Uterus (tissue), 3 donors: ENCODE measurements at regions not wholly inside any gene's neighbourhood (a gene's known extent, or its start where the extent isn't known, plus 50 kb on each side); places are given as distances from the start of the nearest gene placed in this dataset.

ENCODE experiments used
- DNase-seq, 2 donors: peaks; one replicate each; pipeline ENCODE4 v3.0.0-alpha.2; 2019 to 2020
- H3K27ac ChIP-seq, 2 donors: fragments of 200-600 bp; sonication (generic); 1 replicate in 1 of 2; 2 replicates in 1 of 2; pipeline ENCODE4 v1.5.1; 2016 to 2018
- H3K27me3 ChIP-seq, 2 donors: fragments of 200-600 bp; sonication (generic); one replicate each; pipeline ENCODE4 v1.5.1; 2018 to 2019; ENCODE audit warnings: control low read depth in 1 of 2
- H3K36me3 ChIP-seq, 2 donors: fragments of 200-600 bp; sonication (generic); one replicate each; pipeline ENCODE4 v1.5.1; 2019; ENCODE audit warnings: control low read depth in 1 of 2
- H3K4me1 ChIP-seq, 2 donors: fragments of 200-600 bp; sonication (generic); one replicate each; pipeline ENCODE4 v1.5.1; 2018 to 2019; ENCODE audit warnings: control low read depth in 1 of 2
- H3K4me3 ChIP-seq, 2 donors: fragments of 200-600 bp; sonication (generic); 1 replicate in 1 of 2; 2 replicates in 1 of 2; pipeline ENCODE4 v1.5.1; 2018 to 2019; ENCODE audit warnings: mild to moderate bottlenecking in 1 of 2
- H3K9me3 ChIP-seq, 2 donors: fragments of 200-600 bp; sonication (generic); one replicate each; pipeline ENCODE4 v1.5.1; 2019; ENCODE audit warnings: control low read depth in 1 of 2
- POLR2A ChIP-seq, 2 donors: fragments of 450-650 bp; IDR thresholded peaks; one replicate each; pipeline ENCODE4 v1.6.1; 2016; ENCODE audit warnings: antibody characterized with exemption in 2 of 2, mild to moderate bottlenecking in 1 of 2, moderate library complexity in 1 of 2
- intact Hi-C: fragments of 100-400 bp; cut with DNase I; formaldehyde crosslinking; loops from one replicate; pipeline ENCODE4 v1.15.1; 2023; ENCODE audit warnings: low total_unique reads
- TF ChIP-seq, protein P1 (sequence below), 4 experiments: fragments of 200-600 bp in 2 of 4; fragments of 450-650 bp in 2 of 4; sonication (generic) in 2 of 4; IDR thresholded peaks; one replicate each; pipeline ENCODE4 v1.5.1; 2016 to 2019; ENCODE audit warnings: antibody characterized with exemption in 4 of 4, mild to moderate bottlenecking in 2 of 4, moderate library complexity in 1 of 4
- donor health status: DM: yes; HTN: yes; CAD: no.

DNA sequence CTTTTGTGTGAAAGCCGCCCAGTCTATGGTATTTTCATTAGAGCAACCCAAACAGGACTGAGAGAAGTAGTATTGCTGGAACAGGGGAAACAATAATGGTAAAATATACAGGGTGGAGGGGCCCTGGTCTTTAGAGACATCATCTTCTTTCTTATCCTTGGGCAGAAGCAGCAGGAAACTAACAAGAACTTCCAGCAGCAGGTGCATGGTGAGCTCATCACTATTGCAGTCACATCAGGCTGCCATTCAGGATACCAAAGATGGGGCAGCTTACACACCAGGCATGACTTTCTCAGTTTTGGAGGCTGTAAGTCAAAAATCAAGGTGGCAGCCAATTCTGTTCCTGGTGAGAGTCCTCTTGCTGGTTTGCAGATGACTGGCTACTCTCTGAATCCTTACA lies 478.3 kb upstream of the RUNX1 start:
- TF ChIP-seq, protein P1, sequence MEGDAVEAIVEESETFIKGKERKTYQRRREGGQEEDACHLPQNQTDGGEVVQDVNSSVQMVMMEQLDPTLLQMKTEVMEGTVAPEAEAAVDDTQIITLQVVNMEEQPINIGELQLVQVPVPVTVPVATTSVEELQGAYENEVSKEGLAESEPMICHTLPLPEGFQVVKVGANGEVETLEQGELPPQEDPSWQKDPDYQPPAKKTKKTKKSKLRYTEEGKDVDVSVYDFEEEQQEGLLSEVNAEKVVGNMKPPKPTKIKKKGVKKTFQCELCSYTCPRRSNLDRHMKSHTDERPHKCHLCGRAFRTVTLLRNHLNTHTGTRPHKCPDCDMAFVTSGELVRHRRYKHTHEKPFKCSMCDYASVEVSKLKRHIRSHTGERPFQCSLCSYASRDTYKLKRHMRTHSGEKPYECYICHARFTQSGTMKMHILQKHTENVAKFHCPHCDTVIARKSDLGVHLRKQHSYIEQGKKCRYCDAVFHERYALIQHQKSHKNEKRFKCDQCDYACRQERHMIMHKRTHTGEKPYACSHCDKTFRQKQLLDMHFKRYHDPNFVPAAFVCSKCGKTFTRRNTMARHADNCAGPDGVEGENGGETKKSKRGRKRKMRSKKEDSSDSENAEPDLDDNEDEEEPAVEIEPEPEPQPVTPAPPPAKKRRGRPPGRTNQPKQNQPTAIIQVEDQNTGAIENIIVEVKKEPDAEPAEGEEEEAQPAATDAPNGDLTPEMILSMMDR (IDR thresholded peaks at IDR 0.05), result no peak
- TF ChIP-seq POLR2A (IDR thresholded peaks at IDR 0.05), result no peak
- no peaks in the 10 kb centered on the region for H3K27me3 ChIP-seq
- no peak overlapping the region for H3K27ac ChIP-seq
- H3K4me3 ChIP-seq, result no peak overlapping the region
- DNase-seq, result no peak
- intact Hi-C loops, result no loop called here
- H3K4me1 ChIP-seq, result no peaks in the 10 kb centered on the region
- H3K9me3 ChIP-seq, result no peaks in the 10 kb centered on the region
- no peaks in the 10 kb centered on the region for H3K36me3 ChIP-seq

DNA sequence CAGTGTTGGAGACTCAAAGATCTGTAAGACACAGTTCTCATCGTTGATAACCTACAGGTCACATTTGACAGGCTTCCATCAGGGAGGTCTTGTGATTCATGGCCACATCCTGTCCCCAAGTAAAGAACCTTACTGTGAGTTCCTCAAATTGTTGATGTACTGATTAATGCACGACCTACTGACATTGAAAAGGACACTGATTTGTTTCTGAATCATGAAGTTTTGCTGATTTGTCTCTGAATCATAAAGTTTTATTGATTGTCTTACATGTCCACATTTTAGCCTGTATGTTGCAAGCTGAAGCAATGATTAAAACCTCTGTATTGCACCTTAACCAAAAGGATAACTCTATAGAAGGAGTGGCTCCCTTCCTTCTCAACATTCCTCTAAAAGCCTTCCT lies 476.3 kb upstream of the RUNX1 start:
- intact Hi-C loops, result no loop called here

DNA sequence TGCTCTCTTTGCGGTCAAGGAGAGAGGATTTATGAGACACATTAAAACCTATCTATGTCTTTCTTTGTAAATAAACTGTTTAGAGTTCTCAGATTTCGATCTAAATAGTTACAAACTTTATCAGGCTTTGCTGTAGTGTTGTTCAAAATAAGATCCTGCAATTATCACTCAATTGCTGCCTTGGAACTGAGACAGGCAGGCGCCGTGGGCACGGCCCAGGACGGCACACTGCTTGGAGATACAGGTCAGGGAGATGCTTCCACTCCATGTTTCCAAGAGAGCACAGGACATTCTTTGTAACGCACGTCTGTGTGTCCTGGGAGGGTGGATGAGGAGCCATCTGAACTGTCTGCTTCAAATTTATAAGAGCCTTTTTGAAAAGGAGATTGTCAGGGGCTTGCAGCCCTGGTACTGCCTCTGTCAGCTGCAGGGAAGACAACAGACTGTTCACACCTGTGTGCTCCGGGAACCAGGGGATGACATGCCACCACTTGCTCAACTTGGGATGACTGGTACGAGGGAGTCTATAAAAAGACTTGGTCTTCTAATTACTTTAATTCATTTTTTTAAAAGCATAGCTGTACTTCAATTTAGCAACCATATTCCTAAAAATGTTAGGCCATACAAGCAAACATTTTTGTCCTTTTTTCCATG lies 472.9 kb upstream of the RUNX1 start:
- Histone ChIP-seq H3K27ac (no peak overlapping the region), H3K27me3 (no peaks in the 10 kb centered on the region), H3K4me1 (no peaks in the 10 kb centered on the region), H3K36me3 (no peaks in the 10 kb centered on the region), H3K4me3 (no peak overlapping the region), H3K9me3 (no peaks in the 10 kb centered on the region)
- no peak for DNase-seq
- TF ChIP-seq, protein P1 (IDR thresholded peaks at IDR 0.05), result no peak
- no peak for TF ChIP-seq POLR2A (IDR thresholded peaks at IDR 0.05)
- intact Hi-C loops, result no loop called here

More for the DNA sequence above, 476.3 kb upstream of the RUNX1 start:
- Histone ChIP-seq H3K27ac (no peak overlapping the region), H3K27me3 (no peaks in the 10 kb centered on the region), H3K4me3 (no peak overlapping the region), H3K4me1 (no peaks in the 10 kb centered on the region), H3K9me3 (no peaks in the 10 kb centered on the region), H3K36me3 (no peaks in the 10 kb centered on the region)
- no peak for DNase-seq
- TF ChIP-seq POLR2A (IDR thresholded peaks at IDR 0.05), result no peak
- TF ChIP-seq, protein P1 (IDR thresholded peaks at IDR 0.05), result no peak

DNA sequence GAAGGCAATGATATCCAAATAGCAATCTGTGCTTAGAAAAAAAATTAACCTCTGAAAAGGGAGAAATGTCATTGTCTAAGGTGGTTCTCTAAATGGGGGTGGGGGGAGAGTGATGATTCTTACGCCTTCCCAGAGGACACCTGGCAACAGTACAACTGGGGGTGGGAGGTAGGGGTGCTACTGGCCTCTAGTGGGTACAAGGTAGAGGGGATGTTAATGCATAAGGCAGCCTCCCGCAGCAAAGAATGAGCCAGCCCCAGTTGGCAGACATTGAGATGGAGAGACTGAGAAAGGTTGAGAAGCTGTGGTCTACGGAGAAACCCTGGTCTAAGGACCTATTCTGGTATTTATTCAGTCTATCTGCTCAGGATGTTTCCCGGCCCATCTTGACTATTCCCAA lies 472.2 kb upstream of the RUNX1 start:
- no peak for DNase-seq
- no peaks in the 10 kb centered on the region for H3K9me3 ChIP-seq
- H3K4me1 ChIP-seq, result no peaks in the 10 kb centered on the region
- intact Hi-C loops, result no loop called here
- H3K36me3 ChIP-seq, result no peaks in the 10 kb centered on the region
- H3K27ac ChIP-seq, result no peak overlapping the region
- H3K4me3 ChIP-seq, result no peak overlapping the region
- H3K27me3 ChIP-seq, result no peaks in the 10 kb centered on the region
- TF ChIP-seq, protein P1 (IDR thresholded peaks at IDR 0.05), result no peak
- TF ChIP-seq POLR2A (IDR thresholded peaks at IDR 0.05), result no peak

DNA sequence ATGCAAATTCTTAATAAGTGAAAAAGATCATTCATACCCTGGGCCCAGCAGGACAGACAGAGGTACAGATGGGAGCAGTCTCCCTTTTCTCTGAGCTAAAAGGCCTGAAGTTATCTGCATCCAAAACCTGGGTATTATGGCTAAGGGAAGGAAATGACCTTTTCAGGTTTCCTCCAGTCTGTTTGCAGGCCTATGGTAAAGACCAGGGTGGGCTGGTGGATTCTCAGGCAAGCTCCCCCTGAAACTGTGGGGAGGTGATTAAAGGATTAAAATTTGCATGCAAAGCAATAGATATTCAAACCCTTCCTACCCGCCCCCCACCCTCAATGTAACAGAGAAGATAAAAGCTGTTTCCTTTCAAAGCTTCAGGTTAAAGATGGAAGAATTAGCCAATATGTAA lies 471.8 kb upstream of the RUNX1 start:
- Histone ChIP-seq H3K9me3 (no peaks in the 10 kb centered on the region), H3K4me3 (no peak overlapping the region), H3K27ac (no peak overlapping the region), H3K27me3 (no peaks in the 10 kb centered on the region), H3K4me1 (no peaks in the 10 kb centered on the region), H3K36me3 (no peaks in the 10 kb centered on the region)
- TF ChIP-seq POLR2A (IDR thresholded peaks at IDR 0.05), result no peak
- TF ChIP-seq, protein P1 (IDR thresholded peaks at IDR 0.05), result no peak
- DNase-seq, result no peak
- intact Hi-C loops, result no loop called here
